SK-N-MC (cell line): ENCODE measurements at regions not wholly inside any gene's neighbourhood (a gene's known extent, or its start where the extent isn't known, plus 50 kb on each side); places are given as distances from the start of the nearest gene placed in this dataset.

Experiments
- DNase-seq: peaks from one replicate; pipeline ENCODE4 v3.0.0-alpha.2; 2011; ENCODE audit warnings: low read depth, low spot score
- H3K27ac ChIP-seq: fragments of 200-600 bp; sonication (generic); 2 replicates; pipeline ENCODE4 v1.5.1; 2016; ENCODE audit warnings: mixed run types
- H3K36me3 ChIP-seq: fragments of 200-600 bp; sonication (generic); 2 replicates; pipeline ENCODE4 v1.6.1; 2017; ENCODE audit warnings: antibody characterized with exemption, low read length, mixed read lengths; ENCODE audit not compliant: insufficient read depth
- H3K4me3 ChIP-seq: fragments of 200-600 bp; sonication (generic); 2 replicates; pipeline ENCODE4 v1.5.1; 2016
- H3K9ac ChIP-seq: fragments of 200-600 bp; sonication (generic); 2 replicates; pipeline ENCODE4 v1.8.0; 2017; ENCODE audit warnings: mixed run types, mixed read lengths; ENCODE audit not compliant: insufficient read length
- H3K9me3 ChIP-seq: fragments of 200-600 bp; sonication (generic); 2 replicates; pipeline ENCODE4 v1.6.1; 2017; ENCODE audit warnings: low read depth, mild to moderate bottlenecking, antibody characterized with exemption, low read length, moderate library complexity, mixed read lengths
- EZH2 ChIP-seq: fragments of 200-600 bp; sonication (generic); IDR thresholded peaks from one replicate; pipeline ENCODE4 v1.6.1; 2017; ENCODE audit warnings: antibody characterized with exemption
- FOXP2 ChIP-seq: optimal IDR thresholded peaks from 2 replicates; pipeline ENCODE3; 2011; ENCODE audit warnings: mild to moderate bottlenecking, moderate library complexity; ENCODE audit not compliant: insufficient read depth; ENCODE audit errors: extremely low read length, control extremely low read depth
- POLR2AphosphoS5 ChIP-seq: IDR thresholded peaks from 2 replicates; pipeline ENCODE4 v1.6.1; 2012; ENCODE audit warnings: mild to moderate bottlenecking, low read depth, low read length, borderline replicate concordance

DNA sequence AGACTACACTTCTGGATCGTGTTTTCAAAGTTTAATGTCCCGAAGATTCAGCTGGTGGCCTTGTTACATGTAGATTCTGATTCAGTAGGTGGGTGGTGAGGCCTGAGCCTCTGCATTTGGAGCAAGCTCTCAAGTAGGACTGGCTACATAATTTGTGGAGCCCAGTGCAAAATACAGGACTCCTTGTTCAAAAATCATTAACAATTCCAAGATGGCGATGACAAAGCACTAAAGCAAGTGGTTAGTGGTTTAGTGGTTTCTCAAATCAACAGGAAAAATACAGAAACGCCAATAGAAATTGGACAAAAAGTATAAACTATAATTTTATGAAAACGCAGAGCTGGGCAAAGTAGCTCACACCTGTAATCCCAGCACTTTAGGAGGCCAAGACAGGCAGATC is 133.7 kb upstream of the STMND1 start:
- DNase-seq, result no peak
- TF ChIP-seq POLR2AphosphoS5, result no peak
- TF ChIP-seq FOXP2, result no peak
- no peak for TF ChIP-seq EZH2
- H3K9ac ChIP-seq, result no peak overlapping the region
- H3K9me3 ChIP-seq, result no peaks in the 10 kb centered on the region
- no peaks in the 10 kb centered on the region for H3K36me3 ChIP-seq
- no peak overlapping the region for H3K27ac ChIP-seq
- H3K4me3 ChIP-seq, result no peak overlapping the region

DNA sequence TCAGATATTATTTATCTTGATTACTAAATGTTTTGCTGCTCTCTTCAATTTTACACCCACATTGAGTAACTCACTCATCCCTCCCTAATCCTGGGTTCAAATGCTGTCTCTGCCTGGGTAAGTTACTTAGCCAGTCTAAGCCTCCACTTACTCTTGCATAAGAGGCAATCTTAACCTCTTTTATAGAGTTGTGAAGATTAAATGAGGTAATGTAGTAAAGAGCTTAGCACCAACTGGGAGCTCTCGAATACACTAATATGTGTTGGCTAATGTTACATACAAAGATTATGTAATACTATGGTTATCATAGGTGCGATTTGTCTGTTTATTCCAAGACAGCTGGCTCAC is 134.4 kb upstream of the STMND1 start:
- no peak for DNase-seq
- Histone ChIP-seq H3K36me3 (no peaks in the 10 kb centered on the region), H3K9ac (no peak overlapping the region), H3K27ac (no peak overlapping the region), H3K4me3 (no peak overlapping the region), H3K9me3 (no peaks in the 10 kb centered on the region)
- TF ChIP-seq EZH2 (no peak), POLR2AphosphoS5 (no peak), FOXP2 (no peak)

DNA sequence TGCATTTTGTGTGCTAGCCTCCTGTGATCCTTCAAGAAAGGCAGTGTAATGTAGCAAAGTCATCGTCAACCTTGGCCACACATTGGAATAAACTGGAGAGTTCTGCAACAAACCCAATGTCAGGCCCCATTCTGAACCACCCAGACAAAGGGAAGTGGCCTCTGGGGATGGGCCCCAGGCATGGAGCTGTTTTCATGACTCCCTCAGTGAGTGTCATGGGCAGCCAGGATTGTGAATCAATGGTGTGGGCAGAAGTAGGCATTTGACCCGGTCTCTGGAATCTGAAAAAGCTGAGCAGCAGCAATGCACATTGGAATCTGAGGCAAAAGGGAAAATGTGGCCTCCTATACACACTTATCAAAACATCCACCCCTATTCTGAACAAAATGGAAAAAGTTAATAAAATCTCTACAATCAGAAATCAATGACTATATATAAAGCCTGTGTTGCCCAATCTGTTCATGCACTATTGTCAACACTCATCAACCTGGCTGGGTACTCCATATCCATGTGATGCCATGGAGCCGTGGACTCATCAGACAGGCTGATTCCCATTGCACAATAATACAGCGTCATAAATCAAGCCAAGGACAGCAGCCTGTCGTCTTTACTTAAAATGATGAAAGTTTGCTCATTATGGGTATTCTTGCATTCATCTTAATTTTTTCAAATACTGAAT is 134.9 kb upstream of the STMND1 start:
- Histone ChIP-seq H3K36me3 (no peaks in the 10 kb centered on the region), H3K9me3 (no peaks in the 10 kb centered on the region), H3K4me3 (no peak overlapping the region), H3K9ac (no peak overlapping the region), H3K27ac (no peak overlapping the region)
- TF ChIP-seq EZH2, result no peak
- no peak for TF ChIP-seq POLR2AphosphoS5
- TF ChIP-seq FOXP2, result no peak
- no peak for DNase-seq

DNA sequence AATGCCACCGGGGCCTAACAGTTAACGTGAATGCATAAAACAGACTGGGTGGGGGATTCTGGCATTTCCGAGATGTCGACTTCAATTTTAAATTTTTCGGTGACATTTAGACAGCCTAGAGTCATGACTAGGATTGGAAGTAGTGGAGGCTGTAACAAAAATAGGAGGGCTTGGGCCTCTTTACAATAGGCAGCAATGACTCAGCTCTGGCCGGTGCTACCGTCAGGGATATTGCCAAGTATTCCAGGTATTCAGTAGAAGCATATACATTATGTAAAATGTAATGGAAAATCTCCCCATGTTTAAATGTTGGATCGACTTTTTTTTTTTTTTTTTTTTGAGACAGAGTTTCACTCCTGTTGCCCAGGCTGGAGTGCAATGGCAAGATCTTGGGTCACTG is 136.2 kb upstream of the STMND1 start:
- no peak overlapping the region for H3K9ac ChIP-seq
- H3K4me3 ChIP-seq, result no peak overlapping the region
- DNase-seq, result no peak

DNA sequence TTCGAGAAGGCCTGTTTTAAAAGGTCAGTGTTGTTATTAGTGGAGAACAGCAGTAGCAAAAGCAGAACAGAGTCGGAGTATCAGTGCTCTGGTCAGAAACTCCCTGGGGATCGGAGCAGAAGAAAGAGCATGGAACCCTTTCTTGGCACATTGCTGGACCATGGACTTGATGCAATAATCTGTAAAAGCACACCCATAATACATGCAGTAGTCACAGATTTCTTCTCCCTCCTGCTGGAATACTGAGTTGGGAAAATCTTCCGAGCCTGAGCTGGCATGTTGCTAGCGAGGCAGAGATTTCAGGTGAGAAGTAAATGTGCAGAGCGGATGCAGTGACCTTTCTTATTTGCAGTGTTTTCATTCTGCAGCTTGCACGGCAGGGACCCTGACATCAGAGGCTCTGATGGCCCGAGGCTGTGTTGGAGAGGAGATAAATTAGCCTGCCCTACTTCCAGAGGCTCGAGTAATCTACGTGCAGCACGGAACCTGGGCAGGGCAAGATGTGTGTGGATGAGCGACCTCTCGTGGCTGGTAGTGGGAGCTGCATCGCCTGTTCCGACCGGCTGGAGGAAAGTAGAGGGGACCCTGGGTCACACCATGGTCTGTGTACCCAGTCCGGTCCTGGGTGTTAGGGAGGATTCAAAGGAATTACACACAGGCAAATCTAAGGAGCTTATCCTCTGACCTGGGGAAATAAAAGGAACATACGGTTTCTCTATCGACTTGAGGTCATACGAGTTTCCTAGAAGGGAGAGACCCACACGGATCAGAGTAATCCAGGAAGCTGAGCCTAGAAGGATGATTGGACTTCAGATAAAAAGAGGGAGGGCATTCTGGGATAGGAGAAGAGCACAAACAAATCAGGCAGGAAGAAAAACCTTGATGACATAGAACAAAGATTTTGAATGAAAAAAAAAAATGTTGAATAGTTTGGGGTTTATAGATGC is 137.0 kb upstream of the STMND1 start:
- Histone ChIP-seq H3K9me3 (no peaks in the 10 kb centered on the region), H3K9ac (no peak overlapping the region), H3K27ac (no peak overlapping the region), H3K36me3 (no peaks in the 10 kb centered on the region), H3K4me3 (peak overlapping the region; percentile 41)
- no peak for DNase-seq
- TF ChIP-seq EZH2, result no peak
- TF ChIP-seq POLR2AphosphoS5, result no peak
- no peak for TF ChIP-seq FOXP2

More for the DNA sequence above, 136.2 kb upstream of the STMND1 start:
- no peaks in the 10 kb centered on the region for H3K9me3 ChIP-seq
- no peak overlapping the region for H3K27ac ChIP-seq
- TF ChIP-seq EZH2, result no peak
- no peak for TF ChIP-seq FOXP2
- TF ChIP-seq POLR2AphosphoS5, result no peak
- no peaks in the 10 kb centered on the region for H3K36me3 ChIP-seq

DNA sequence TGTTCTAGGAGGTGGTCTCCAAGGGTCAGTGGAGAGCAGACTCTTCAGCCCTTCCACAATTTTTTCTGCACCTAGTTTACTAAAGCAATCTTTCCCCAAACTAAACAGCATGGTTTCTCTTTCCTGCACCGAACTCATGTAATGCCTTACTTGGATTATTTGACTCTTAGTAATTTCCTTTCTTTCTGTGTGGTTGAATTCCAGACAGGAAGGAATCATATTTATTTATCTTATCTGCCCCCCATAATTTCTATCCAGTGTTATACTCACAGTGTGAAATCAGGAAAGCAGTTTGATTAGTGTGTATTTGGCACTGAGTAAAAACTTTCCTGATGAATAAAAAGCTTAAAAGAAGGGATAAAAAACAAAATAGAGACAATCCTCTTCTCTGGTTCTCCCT is 140.3 kb upstream of the STMND1 start:
- Histone ChIP-seq H3K4me3 (no peak overlapping the region), H3K9me3 (no peaks in the 10 kb centered on the region), H3K9ac (no peak overlapping the region), H3K36me3 (no peaks in the 10 kb centered on the region), H3K27ac (no peak overlapping the region)
- no peak for DNase-seq
- TF ChIP-seq EZH2 (no peak), POLR2AphosphoS5 (no peak), FOXP2 (no peak)

DNA sequence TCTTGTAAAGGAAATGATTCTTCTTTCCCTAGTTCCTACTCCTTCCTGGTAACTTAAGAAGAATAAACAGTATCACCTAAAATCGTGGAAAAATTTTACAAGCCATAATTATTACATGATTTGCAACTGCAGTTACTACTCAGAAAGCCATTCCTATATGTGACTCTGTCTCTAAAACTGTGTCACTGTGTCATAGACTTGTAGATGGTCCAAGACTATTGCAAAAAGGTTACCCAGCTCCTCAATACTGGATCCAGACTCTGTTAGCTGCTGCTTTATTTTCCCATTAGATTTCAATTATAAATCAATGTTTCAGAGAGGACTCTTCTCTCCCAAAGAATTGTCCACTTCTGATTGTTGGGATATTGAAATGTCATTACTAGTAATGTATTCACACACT is 142.1 kb upstream of the STMND1 start:
- H3K36me3 ChIP-seq, result no peaks in the 10 kb centered on the region
- H3K4me3 ChIP-seq, result no peak overlapping the region
- no peaks in the 10 kb centered on the region for H3K9me3 ChIP-seq
- TF ChIP-seq EZH2 (no peak), POLR2AphosphoS5 (no peak), FOXP2 (no peak)
- DNase-seq, result no peak
- no peak overlapping the region for H3K9ac ChIP-seq
- H3K27ac ChIP-seq, result no peak overlapping the region

DNA sequence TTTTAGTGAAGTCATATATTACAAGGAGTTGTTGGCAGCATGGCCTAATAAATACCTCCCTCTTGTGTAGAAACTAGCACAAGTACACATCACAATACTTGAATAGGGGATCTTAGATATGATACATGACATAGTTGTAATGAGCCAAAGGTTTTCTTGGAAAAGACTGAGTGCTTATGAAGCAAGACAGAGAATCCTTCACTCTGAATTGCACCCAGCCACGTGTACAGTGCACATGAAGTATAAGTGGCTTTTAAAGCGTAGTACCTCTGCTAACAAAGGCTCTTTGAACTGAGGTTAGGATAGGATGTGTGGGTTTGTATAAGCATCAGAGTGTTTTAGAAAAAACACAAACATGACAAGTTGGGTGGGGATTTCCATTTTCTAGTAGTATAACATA is 145.5 kb upstream of the STMND1 start:
- no peak for TF ChIP-seq EZH2
- TF ChIP-seq POLR2AphosphoS5, result no peak
- TF ChIP-seq FOXP2, result no peak
- Histone ChIP-seq H3K4me3 (no peak overlapping the region), H3K27ac (no peak overlapping the region), H3K36me3 (no peaks in the 10 kb centered on the region), H3K9me3 (no peaks in the 10 kb centered on the region), H3K9ac (no peak overlapping the region)
- no peak for DNase-seq

DNA sequence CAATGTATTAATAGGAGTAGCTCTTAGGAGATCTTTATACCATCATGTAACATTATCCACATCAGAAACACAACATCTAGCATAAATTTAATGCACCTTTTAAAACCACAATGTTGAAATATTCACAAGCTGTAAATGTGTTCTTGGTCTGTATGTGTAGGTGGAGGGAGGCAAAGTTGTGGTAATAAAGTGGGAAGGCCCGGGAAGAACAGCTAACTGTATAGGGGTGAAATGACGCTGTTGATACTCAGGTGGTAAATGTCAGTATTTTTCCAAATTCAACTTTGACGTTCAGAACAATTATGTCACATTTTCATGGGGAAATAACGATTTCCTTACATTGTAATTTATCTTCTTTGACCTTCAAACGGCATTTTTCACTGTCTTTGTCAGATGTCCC is 146.0 kb upstream of the STMND1 start:
- DNase-seq, result no peak
- no peak overlapping the region for H3K4me3 ChIP-seq
- H3K27ac ChIP-seq, result no peak overlapping the region
- H3K36me3 ChIP-seq, result no peaks in the 10 kb centered on the region
- no peaks in the 10 kb centered on the region for H3K9me3 ChIP-seq
- TF ChIP-seq EZH2 (no peak), FOXP2 (no peak), POLR2AphosphoS5 (no peak)
- H3K9ac ChIP-seq, result no peak overlapping the region
